ENCODE measurements at regions not wholly inside any gene's neighbourhood (a gene's known extent, or its start where the extent isn't known, plus 50 kb on each side); places are given as distances from the start of the nearest gene placed in this dataset.
A peak's percentile ranks its signal among the peaks of the same experiment; 100 is the strongest.
"Not testable (repeated sequence)": the region's sequence is repeated elsewhere in the genome, so short reads cannot be mapped to it uniquely, and the experiment has no call there.

DNA sequence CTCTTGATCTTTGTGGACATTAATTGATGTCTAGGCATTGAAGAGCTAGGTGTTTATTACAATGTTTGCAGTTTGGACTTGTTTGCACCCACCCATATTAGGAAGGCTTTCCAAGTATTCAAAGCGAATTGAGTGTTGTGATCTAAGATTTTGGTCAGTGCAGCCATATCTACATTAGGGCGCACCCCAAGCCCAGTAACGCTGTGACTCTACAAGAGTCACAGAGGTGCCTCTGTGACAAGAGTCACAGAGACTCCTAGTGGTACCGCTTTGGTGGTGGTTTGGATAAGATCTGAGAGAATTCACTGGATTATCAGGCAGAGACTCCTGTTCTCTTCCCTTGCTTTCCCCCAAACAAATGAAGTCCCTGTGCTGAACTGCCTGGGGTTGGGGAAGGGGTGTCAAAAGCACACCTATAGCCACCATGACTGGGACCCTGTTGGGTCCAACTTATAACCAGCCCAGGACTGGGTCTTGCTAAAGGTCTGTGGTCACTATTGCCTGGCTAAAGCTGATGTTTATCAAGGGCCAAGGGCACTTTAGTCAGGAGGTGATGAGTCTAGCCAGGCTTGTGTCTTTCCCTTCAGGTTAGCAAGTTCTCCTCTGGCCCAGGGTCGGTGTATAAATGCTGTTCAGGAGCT lies 114.1 kb upstream of the RIOK2 start:
- no peak overlapping the region for H3K27ac ChIP-seq (replicated peaks in 1 of 4)
- WGBS = 31% methylated on average over 4 of the region's 5 CpGs
- no peaks in the 10 kb centered on the region for H3K9me3 ChIP-seq
- DNase-seq (ENCODE audit: extremely low spot score) = no peak
- H3K27me3 ChIP-seq = no peaks in the 10 kb centered on the region
- intact Hi-C loops (cut with DNase I) = loop anchor here (10.0 kb wide), 1 partner anchor 238 kb away; no protein-coding TSS in a partner anchor
- H3K4me1 ChIP-seq = peaks cover 0 to 5% (median 0%) of the 10 kb centered on the region in 4 donors
- H3K36me3 ChIP-seq = no peaks in the 10 kb centered on the region
- TF ChIP-seq, protein P1, sequence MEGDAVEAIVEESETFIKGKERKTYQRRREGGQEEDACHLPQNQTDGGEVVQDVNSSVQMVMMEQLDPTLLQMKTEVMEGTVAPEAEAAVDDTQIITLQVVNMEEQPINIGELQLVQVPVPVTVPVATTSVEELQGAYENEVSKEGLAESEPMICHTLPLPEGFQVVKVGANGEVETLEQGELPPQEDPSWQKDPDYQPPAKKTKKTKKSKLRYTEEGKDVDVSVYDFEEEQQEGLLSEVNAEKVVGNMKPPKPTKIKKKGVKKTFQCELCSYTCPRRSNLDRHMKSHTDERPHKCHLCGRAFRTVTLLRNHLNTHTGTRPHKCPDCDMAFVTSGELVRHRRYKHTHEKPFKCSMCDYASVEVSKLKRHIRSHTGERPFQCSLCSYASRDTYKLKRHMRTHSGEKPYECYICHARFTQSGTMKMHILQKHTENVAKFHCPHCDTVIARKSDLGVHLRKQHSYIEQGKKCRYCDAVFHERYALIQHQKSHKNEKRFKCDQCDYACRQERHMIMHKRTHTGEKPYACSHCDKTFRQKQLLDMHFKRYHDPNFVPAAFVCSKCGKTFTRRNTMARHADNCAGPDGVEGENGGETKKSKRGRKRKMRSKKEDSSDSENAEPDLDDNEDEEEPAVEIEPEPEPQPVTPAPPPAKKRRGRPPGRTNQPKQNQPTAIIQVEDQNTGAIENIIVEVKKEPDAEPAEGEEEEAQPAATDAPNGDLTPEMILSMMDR (IDR thresholded peaks at IDR 0.05) = peak; percentile 39 to 54 (median 54)
- TF ChIP-seq POLR2AphosphoS5 (IDR thresholded peaks at IDR 0.05) (no peak), EP300 (IDR thresholded peaks at IDR 0.05) (no peak)
- H3K4me3 ChIP-seq = no peak overlapping the region

DNA sequence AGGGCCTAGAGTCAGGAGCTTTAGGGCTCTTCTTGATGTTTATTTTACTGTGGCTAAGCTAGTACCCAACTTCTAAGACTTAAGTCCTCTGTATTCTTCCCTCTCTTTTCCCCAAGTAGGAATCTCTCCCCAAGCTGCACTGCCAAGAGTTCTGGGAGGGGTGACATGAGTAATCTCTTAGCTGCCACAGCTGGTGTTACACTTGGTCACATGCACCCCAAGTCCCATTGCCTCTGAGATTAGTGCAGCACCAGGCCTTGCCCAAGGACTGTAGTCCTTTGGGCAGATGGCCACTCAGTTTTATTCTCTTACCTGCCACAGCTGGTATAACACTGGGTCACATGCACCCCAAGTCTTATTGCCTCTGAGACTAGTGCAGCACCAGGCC lies 114.7 kb upstream of the RIOK2 start:
- Histone ChIP-seq H3K4me3 (no peak overlapping the region), H3K4me1 (peaks cover 0 to 5% (median 0%) of the 10 kb centered on the region in 4 donors), H3K27me3 (no peaks in the 10 kb centered on the region), H3K9me3 (no peaks in the 10 kb centered on the region), H3K36me3 (no peaks in the 10 kb centered on the region), H3K27ac (replicated peaks in 1 of 4) (no peak overlapping the region)
- TF ChIP-seq EP300 (IDR thresholded peaks at IDR 0.05) (no peak), POLR2A (IDR thresholded peaks at IDR 0.05; ENCODE audit: low read depth) (no peak), POLR2AphosphoS5 (IDR thresholded peaks at IDR 0.05) (no peak)
- TF ChIP-seq, protein P1 (IDR thresholded peaks at IDR 0.05) = no peak
- intact Hi-C loops (cut with DNase I) = loop anchor here (10.0 kb wide), 1 partner anchor 237 kb away; no protein-coding TSS in a partner anchor
- no peak for DNase-seq (ENCODE audit: extremely low spot score)

DNA sequence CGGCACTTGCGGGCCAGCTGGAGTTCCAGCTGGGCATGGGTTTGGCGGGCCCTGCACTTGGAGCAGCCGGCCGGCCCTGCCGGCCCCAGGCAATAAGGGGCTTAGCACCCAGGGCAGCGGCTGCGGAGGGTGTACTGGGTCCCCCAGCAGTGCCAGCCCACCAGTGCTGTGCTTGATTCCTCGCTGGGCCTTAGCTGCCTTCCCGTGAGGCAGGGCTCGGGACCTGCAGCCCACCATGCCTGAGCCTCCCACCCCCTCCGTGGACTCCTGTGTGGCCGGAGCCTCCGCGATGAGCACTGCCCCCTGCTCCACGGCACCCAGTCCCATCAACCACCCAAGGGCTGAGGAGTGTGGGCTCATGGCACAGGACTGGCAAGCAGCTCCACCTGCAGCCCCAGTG lies 118.1 kb upstream of the RIOK2 start:
- H3K27ac ChIP-seq (replicated peaks in 1 of 4); H3K36me3 ChIP-seq; H3K9me3 ChIP-seq; intact Hi-C loops (cut with DNase I); H3K4me1 ChIP-seq; DNase-seq (ENCODE audit: extremely low spot score); H3K4me3 ChIP-seq; H3K27me3 ChIP-seq: not testable (repeated sequence)
- WGBS = no CpG with 5 or more reads among the region's 16 CpGs

DNA sequence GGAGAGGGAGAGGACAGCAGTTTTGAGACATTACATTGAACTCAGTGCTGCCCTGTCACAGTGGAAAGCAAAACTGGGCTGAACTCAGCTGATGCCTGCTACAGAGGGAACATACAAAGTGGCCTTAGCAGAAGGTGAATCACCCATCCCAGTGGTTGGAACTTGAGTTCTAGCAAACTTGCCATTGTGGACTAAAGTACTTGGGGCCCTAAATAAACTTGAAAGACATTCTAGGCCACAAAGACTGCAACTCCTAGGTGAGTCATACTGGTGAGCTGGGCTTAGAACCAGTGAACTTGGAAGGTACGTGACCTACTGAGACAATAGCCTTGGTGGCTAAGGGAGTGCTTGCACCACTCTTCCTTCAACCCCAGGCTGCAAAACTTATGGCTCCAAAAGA lies 155.7 kb upstream of the RIOK2 start:
- 78% methylated on average over 1 of the region's 1 CpG for WGBS
- peaks cover 0 to 14% (median 10%) of the 10 kb centered on the region in 4 donors for H3K9me3 ChIP-seq
- no peak for TF ChIP-seq POLR2AphosphoS5 (IDR thresholded peaks at IDR 0.05)
- TF ChIP-seq EP300 (IDR thresholded peaks at IDR 0.05) = no peak
- TF ChIP-seq, protein P1 (IDR thresholded peaks at IDR 0.05) = no peak
- no peak for TF ChIP-seq POLR2A (IDR thresholded peaks at IDR 0.05; ENCODE audit: low read depth)

DNA sequence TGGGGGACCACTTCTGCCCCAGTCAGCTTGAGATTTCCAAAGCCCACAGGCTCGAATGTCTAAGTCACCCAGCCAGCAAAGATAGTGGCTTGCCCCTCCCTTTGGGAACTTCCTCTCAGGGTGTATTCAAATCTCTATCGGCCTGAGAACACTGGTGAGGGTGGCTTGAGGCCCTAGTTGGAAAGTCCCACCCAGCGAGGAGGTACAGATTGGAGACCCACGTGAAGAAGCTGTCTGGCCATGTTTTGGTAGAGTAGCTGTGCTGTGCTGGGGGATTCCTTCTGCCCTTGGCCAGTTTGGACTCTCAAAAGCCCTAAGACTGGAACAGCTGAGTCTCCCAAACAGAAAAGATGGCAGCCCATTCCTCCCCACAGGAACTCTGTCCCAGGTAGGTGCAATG lies 172.7 kb upstream of the RIOK2 start:
- intact Hi-C loops (cut with DNase I) = no loop called here
- no peaks in the 10 kb centered on the region for H3K27me3 ChIP-seq
- TF ChIP-seq POLR2A (IDR thresholded peaks at IDR 0.05; ENCODE audit: low read depth) = no peak
- TF ChIP-seq EP300 (IDR thresholded peaks at IDR 0.05) = no peak
- TF ChIP-seq, protein P1 (IDR thresholded peaks at IDR 0.05) = no peak
- TF ChIP-seq POLR2AphosphoS5 (IDR thresholded peaks at IDR 0.05) = no peak
- no peaks in the 10 kb centered on the region for H3K4me1 ChIP-seq
- DNase-seq (ENCODE audit: extremely low spot score) = no peak
- H3K27ac ChIP-seq (replicated peaks in 1 of 4) = no peak overlapping the region
- WGBS = 88% methylated on average over 3 of the region's 4 CpGs
- H3K4me3 ChIP-seq = no peak overlapping the region
- H3K36me3 ChIP-seq = no peaks in the 10 kb centered on the region
- H3K9me3 ChIP-seq = peaks cover 0 to 17% (median 5%) of the 10 kb centered on the region in 4 donors

More for the DNA sequence above, 155.7 kb upstream of the RIOK2 start:
- Histone ChIP-seq H3K36me3 (no peaks in the 10 kb centered on the region), H3K4me3 (no peak overlapping the region), H3K27ac (replicated peaks in 1 of 4) (no peak overlapping the region), H3K4me1 (no peaks in the 10 kb centered on the region), H3K27me3 (no peaks in the 10 kb centered on the region)
- no peak for DNase-seq (ENCODE audit: extremely low spot score)
- intact Hi-C loops (cut with DNase I) = no loop called here
